Fibroblast of the aortic adventitia (primary cell): ENCODE measurements at regions not wholly inside any gene's neighbourhood (a gene's known extent, or its start where the extent isn't known, plus 50 kb on each side); places are given as distances from the start of the nearest gene placed in this dataset.

ENCODE experiments used
- DNase-seq: peaks from one replicate; pipeline ENCODE4 v3.0.0-alpha.2; 2010; ENCODE audit warnings: low read depth
- H3K4me3 ChIP-seq: 2 replicates; pipeline ENCODE4 v1.5.1; 2011; ENCODE audit warnings: low read depth, mild to moderate bottlenecking, control low read depth, low read length, moderate library complexity
- TF ChIP-seq, protein P1 (sequence below): IDR thresholded peaks from 2 replicates; pipeline ENCODE4 v1.5.1; 2011; ENCODE audit warnings: mild to moderate bottlenecking, low read length, control low read depth, inconsistent platforms; ENCODE audit not compliant: insufficient read depth

GRCh38 chr3:72411126-72411525, 437.1 kb downstream of the SHQ1 start:
- DNase-seq: no peak
- no peak overlapping the region for H3K4me3 ChIP-seq
- TF ChIP-seq, protein P1, sequence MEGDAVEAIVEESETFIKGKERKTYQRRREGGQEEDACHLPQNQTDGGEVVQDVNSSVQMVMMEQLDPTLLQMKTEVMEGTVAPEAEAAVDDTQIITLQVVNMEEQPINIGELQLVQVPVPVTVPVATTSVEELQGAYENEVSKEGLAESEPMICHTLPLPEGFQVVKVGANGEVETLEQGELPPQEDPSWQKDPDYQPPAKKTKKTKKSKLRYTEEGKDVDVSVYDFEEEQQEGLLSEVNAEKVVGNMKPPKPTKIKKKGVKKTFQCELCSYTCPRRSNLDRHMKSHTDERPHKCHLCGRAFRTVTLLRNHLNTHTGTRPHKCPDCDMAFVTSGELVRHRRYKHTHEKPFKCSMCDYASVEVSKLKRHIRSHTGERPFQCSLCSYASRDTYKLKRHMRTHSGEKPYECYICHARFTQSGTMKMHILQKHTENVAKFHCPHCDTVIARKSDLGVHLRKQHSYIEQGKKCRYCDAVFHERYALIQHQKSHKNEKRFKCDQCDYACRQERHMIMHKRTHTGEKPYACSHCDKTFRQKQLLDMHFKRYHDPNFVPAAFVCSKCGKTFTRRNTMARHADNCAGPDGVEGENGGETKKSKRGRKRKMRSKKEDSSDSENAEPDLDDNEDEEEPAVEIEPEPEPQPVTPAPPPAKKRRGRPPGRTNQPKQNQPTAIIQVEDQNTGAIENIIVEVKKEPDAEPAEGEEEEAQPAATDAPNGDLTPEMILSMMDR: no peak

DNA sequence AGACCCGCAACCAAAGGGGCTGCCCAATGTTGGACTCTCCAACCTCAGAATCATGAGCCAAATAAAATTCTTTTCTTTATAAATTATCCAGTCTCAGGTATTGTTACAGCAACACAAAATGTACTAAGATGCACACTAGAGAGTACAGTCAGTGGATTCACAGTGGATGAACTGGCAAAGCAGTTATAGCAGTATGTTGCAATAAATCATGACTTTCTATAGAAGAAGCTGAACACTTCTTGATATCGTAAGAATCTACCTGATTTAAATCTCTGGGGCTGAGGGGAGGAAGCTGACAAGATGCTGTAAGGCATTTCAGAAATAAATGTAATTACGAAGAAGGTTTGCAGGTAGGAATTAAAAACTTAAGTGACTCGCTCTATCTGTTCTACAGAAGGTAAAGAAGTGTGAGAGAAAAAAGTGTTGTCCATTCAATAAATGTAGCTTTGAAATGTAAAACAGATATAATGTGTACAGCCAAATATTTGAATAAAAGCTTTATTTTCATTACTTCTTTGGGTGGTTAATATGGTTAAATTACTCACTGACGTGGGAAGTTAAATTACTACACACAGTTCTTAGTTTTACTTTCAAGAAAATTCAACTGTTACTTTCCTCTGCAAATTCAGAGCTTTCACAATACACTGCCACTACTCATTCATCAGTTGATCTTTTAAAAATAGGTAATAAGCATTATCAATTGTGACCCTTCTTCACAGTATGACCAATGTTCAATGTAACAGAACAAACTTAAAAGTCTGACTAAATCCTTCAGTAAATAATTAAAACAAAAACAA, 439.1 kb downstream of the SHQ1 start:
- H3K4me3 ChIP-seq: no peak overlapping the region
- TF ChIP-seq, protein P1: no peak
- no peak for DNase-seq

DNA sequence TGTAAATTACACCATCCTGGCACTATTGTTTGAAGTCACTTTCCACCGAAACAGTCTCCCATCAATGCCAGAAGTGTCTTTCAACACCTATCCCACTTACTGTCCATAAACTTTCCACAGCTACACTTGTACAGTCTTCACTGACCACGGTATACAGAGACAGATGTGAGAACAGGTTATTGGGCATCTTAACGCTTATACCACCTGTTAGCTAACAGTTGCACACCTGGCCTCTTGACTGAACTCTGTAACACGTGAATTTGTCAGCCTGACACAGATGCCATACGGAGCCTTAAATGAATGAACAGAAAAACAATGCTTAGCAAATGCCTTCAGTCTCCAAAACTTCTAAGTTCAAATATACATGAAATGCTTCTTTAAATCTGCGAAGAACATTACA, 440.5 kb downstream of the SHQ1 start:
- no peak for DNase-seq
- no peak overlapping the region for H3K4me3 ChIP-seq
- TF ChIP-seq, protein P1: no peak

- DNase-seq: peak; percentile 21
- TF ChIP-seq, protein P1: no peak
- no peak overlapping the region for H3K4me3 ChIP-seq
Observed at GRCh38 chr3:72405943-72406566, 442.2 kb downstream of the SHQ1 start.

- no peak for DNase-seq
- TF ChIP-seq, protein P1: no peak
- H3K4me3 ChIP-seq: no peak overlapping the region
Observed at GRCh38 chr3:72401005-72401545, 447.2 kb downstream of the SHQ1 start.

GRCh38 chr3:72398781-72399180, 449.5 kb downstream of the SHQ1 start:
- no peak overlapping the region for H3K4me3 ChIP-seq
- no peak for DNase-seq
- TF ChIP-seq, protein P1: no peak
